Ammon's horn (tissue), 1 donor: ENCODE measurements at regions not wholly inside any gene's neighbourhood (a gene's known extent, or its start where the extent isn't known, plus 50 kb on each side); places are given as distances from the start of the nearest gene placed in this dataset.
A peak's percentile ranks its signal among the peaks of the same experiment; 100 is the strongest.
"Not testable (repeated sequence)": the region's sequence is repeated elsewhere in the genome, so short reads cannot be mapped to it uniquely, and the experiment has no call there.

ENCODE experiments used
- DNase-seq: peaks from one replicate; pipeline ENCODE4 v3.0.0-alpha.2; 2016; ENCODE audit warnings: low spot score

DNA sequence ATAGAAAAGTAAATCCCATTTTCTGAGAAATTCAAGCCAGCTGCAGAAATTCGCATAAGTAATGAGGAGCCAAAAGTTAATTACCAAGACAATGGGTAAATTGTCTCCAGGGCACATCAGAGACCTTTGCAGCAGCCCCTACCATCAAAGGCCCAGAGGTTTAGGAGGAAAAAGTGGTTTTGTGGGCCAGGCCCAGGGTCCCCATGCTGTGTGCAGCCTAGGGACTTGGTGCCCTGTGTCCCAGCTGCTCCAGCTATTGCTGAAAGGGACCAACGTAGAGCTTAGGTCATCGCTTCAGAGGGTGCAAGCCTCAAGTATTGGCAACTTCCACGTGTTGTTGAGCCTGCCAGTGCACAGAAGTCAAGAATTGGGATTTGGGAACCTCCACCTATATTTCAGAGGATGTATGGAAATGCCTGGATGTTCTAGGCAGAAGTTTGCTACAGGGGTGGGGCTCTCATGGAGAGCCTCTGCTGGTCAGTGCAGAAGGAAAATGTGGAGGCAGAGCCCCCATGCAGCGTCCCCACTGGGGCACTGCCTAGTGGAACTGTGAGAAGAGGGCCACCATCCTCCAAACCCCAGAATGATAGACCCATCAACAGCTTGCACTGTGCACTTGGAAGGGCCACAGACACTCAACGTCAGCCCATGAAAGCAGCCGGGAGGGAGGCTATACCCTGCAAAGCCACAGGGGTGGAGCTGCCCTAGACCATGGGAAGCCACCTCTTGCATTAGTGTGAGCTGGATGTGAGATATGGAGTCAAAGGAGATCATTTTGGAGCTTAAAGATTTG, 731.3 kb upstream of the GRAMD2B start:
- not testable (repeated sequence) for DNase-seq

DNA sequence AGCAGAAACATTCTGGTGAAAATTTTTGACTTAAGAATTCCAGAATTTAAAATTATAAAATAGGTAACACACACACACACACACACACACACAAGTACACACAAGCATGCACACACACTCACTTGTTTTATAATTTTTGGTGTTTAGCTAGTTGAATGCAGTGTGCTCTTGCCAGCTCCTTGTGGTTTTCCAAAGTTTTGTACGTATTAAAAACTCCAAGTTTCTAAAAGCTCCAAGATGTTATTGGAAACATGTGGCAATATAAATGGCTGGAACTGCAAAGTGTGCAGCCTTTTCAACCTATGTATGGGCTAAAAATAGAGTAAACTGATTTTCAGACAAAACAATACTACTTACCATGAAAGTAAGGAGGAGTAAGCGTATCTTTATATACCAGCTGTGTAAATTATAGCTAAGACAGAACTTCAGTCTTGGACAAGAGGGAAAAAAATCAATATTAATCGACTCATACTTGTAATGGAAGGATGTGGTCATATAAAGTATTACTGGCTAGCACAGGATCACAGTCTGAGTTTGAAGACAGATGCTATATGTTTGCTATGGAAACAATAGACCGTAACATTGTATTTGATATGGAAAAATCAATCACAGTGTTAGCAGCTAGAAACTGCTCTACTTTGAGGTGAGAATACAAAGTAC, 727.1 kb upstream of the GRAMD2B start:
- no peak for DNase-seq

DNA sequence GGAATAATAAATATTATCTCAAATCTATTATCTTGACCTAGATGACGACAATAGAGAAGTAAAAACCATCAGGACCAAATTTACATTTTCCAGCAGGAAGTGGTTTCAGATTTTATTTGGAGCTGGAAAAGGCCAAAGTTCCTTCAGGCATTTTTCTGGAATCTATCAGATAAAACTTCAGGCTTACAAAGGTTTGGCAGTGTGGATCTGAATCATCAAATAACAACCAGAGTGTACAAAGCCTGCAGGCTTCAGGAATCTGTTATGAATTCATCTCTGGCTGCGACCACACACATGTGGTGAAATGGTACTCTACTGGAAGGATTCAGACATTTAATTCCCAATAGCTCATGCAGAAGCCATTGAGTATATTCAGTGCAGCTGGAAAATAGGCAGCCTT, 726.4 kb upstream of the GRAMD2B start:
- peak; percentile 8 for DNase-seq

DNA sequence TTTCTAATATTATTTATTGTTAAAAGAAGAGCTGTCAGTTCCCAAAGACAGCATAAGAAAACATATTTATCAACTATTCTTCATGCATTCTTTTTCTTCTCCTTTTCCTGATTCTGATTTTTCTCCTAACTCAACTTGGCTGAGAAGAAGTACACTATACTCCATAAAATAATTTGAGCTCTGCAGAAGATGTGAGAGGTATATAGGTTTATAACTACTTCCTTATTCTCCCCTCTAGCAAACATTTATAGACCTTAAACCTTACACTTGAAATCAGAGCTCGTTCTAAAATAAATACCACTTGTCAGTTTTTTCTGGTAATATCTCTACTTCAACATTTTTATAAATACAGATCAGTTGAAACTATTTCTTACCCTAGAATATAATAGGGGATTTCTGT, 724.8 kb upstream of the GRAMD2B start:
- DNase-seq: no peak

DNA sequence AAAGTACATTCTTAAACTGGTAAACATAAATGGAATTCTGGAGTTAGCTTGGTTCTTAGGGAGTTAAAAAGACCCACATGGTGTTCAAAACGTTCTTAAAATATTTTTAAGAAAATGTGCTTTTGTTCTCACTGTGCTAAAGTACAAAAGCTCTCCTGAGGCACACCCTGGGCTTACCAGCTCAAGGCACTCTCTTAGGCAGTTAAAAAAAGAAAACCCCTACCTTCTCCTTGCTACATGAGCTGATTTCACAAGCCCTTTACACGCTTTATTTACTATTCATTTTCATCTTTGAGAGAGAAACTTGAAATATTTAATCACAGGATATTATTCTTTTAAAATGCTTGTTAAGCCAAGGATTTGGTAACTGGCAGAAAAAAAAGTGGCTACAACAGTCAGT, 723.3 kb upstream of the GRAMD2B start:
- DNase-seq: no peak

DNA sequence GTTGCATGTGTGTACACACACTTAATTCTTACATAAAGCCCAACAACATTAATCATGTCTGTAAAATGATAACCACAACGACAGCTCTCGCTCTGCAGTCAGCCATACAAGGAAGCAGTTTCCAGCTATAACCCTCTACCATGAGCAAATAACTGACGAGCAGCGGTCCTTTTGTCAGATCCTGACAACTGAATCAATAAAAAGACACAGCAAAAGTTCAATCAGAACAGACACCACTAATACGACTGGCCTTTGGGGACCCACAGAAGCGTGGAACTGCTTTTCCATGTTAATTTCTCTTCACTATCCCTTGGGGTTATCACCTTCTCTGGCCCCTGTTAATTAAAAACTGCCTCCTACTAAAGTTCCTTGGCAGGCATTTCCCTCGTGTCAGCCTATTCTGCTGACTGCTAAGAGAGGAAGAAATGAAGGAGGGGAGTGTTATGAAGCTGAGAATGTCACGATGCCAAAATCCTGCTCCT, 722.8 kb upstream of the GRAMD2B start:
- no peak for DNase-seq

DNA sequence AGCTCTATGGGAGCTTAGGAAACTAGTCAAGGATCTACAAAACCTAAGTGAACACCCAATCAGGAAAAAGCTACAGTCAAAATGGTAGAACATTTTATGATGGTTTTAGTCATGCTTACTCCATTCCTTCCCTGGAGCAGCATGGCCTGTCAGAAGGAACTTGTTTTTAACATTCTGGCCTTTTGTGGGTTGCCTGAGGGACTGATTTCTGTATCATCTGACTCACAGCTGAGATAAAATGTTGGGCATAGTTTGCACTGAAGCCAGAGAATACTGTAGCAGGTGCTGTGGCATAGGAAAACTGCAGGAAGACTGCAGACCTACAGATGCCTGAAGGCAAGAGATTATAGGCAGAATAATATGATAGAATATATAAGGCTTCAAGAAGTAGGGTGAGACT, 719.6 kb upstream of the GRAMD2B start:
- no peak for DNase-seq

DNA sequence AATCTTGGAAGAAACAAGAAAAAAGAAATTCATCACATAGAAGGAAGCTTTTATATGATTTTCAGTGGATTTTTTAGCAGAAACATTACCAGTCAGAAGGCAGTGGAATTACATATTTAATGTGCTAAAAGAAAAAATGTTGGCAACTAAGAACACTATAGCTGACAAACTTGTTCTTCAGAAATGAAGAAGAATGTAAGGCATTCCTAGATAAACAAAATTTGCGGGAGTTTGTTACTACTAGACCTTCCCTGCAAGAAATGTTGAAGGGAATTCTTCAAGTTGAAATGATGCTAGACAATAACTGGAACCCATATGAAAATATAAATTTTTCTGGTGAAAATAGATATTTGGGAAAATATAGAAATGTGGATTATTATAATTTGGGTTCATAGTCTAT, 718.3 kb upstream of the GRAMD2B start:
- no peak for DNase-seq

DNA sequence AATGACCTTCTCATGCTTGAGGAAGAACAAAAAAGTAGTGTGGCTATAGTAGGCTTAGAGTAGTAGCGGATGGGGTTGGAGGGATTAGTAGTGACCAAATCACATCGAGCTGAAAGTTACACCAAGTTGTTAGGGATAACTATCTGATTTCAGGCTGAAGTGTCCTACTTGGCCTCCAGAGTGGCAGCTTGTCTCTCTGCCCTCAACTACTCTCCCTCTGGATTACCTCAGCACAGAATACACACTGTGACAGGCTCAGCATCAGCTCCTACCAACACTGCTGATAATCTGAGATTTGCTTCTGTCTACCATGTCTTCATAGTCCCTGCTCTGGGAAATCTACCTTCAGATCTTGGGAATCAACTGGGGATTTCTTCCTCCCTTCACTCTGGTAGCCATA, 714.6 kb upstream of the GRAMD2B start:
- DNase-seq: no peak

DNA sequence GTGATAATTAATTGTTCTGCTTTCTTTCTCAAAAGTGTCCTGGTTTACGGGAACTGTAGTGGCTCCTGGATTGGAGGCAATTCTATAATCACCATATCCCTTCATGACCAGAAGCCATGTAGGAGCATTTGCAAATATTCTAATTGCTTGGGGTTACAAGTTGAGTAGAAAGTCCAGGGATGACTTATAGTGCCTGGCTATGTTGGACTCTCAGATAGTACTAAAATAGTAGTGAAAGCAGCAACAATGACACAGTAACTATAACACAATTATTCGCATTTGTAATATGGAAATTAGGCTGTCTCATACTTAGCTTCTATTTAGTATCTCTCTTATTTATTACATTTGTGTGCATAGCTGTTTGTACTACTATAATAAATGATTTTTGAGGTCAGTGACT, 712.5 kb upstream of the GRAMD2B start:
- no peak for DNase-seq

DNA sequence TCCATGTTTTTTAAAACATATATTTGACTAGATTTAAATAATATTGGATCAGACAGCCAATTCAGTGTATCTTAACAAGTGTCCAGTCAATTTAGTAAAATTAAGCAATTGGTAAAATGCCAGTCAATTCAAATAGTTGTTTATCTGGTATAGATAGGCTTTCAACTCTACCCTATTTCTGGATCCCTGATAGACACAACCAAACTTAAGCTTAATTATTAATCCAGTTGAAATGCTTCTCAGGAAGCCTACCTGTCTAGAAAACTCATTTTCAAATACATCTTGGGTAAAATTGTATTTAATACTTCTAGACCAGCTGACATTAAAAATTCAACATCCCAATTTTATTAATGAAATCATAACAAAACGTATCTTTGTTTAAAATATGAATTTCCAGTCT, 710.8 kb upstream of the GRAMD2B start:
- DNase-seq: no peak

DNA sequence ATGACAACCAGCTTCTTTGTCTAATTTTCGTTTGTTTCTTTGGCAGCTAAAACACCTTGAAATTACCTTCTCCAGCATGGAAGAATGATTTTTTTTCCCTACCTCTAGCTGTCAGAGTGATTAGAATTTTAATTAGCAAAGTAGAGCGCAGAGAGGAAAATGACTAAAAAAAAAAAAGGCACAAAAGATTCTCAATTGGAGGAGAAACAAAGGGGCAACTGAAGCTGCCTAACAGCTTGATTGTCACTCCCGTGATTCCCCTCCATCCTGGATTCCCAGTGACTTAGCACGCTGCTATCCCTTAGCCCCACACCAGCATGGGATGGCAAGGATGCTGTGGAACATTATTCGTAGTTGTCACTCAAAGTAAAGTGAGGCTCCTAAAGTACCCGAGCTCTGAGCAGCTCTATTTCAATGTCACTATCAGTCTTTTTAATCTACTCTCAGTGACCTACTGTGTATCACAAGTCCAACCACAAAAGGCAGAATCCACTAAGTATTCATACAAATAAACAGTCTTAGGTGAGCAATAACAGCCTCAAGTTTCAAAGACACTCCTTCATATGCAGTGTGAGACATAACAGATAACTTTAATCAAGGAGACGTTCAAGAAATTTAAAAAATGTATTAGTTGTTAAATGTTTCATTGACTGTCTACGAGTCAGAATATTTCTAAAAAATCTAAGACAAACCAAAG, 710.0 kb upstream of the GRAMD2B start:
- no peak for DNase-seq

DNA sequence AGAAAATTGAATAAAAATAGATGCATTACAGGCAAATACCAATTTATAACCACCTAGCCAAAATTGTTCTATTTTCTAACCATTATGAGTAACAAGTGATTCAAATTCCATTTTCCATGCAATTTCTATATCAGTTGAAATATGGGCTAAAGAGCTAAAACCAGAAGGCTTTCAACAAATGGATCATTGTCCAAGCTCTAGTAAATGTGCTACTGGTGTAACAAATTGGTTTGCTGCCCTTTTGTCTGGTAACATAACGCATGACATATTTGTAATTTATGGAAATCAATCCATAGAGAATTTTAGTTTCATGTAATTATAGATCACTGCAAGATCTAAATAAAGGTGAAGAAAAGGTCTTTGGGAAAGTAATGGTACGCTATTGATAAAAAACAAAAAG, 708.0 kb upstream of the GRAMD2B start:
- no peak for DNase-seq

DNA sequence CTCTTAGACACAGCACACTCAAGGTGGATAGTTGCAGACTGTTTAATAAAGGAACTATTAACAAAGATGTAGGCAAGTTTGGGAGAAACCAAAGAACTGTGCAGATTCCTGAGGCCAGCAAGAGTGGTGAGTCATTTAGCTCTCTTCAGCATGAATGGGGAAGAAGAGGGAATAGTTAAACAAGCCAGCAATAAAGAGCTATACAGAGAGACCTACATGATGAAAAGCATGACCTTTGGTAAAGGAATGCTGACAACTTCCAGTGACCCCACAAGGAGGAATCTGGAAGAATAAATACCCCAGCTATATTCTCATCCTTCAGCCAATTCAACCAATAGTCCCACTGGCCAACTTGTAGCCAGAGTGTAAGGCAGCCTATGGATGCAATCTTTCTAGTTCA, 706.0 kb upstream of the GRAMD2B start:
- DNase-seq: no peak

DNA sequence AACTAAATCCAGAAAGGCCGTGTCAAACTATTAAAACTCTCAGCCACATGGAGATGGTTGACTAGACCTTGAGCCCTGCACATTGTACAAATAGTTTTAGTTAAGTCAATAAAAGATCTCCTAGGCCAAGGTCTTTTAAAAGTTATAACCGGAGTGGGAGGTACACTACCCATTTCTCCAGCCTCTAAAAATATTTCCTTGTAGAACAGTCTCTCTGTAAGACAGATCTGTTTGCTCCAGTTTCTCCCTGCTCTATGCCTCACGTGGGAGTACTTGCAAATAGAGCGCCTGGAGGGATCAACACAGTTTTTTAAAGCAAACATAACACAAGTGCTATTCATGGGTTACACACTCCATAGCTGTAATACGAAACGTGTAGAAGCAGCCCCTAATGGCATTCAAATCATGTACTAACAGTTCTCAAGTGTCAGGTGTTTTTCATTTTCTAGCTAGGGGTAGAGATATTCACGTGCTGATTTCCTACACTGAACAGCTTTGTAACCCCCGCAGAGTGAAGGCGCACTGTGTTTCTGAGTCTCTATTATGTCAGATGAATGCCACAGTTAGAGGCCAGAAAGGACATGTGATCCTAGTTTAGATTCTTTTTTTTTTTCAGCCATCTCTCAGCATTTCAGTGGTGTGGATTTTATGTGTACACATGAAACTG, 703.4 kb upstream of the GRAMD2B start:
- DNase-seq: peak; percentile 50

DNA sequence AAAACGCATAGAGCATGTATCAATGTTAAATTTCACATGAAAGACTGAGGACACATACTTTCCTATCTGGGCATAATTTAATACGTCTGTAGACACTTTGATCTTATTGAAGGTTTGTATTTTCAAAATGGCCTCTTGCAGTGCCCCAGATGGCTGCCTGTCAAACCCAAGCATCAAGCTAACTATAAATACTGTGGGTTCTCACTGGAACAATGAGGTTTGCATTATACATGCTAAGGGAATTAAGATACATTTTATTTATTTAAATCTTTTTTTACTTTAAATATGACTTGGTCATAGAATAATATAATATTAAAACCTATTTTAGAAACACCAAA, 702.9 kb upstream of the GRAMD2B start:
- DNase-seq: no peak

DNA sequence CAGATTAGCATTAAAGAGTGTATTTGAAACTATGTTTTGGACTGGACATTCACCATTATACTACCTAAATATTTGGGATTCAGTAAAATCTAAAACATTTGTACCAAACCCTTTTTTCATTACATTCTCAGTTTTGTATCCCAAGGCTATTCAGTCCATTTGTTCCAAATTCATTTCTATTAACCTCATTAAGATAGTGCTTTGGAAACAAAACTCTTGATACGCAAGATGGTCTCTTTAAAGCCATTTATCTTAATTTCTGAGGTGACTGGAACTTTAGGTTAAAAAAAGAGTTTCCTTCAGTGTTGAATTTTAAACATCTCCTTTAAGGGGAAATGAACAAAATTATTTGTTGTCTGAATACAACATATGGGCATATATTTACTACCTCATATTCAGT, 702.5 kb upstream of the GRAMD2B start:
- no peak for DNase-seq

DNA sequence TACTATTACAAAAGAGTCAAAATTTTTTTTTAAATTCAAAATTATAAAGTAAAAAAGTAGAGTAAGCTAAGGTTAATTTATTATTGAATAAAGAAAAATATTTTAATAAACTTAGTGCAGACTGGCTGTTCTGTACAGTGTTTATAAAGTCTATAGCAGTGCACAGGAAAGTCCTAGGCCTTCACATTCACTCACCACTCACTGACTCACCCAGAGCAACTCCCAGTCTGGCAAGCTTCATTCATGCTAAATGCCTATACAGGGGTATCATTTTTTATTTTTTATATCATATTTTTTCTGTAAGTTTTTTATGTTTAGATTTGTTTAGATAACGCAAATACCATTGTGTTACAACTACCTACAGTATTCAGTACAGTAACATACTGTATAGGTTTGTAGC, 700.7 kb upstream of the GRAMD2B start:
- DNase-seq: no peak

DNA sequence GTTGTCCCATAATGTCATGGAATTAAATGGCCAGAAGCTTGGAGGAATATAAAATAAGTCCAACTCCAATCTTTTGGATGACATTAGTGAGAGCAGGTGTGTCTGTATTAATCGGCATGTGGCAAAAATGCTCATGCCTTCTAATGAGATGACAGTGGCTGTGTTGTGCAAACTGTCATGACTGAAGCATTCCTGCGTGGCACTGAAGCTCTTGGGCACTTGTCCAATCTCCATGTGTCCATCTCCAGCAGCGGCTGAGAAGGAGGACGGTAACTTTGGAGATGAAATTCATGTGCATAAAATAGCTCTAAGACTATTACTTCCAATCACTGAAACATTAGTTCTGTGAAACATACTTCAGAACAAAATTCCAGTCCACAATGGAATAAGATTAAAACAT, 697.5 kb upstream of the GRAMD2B start:
- peak; percentile 32 for DNase-seq

DNA sequence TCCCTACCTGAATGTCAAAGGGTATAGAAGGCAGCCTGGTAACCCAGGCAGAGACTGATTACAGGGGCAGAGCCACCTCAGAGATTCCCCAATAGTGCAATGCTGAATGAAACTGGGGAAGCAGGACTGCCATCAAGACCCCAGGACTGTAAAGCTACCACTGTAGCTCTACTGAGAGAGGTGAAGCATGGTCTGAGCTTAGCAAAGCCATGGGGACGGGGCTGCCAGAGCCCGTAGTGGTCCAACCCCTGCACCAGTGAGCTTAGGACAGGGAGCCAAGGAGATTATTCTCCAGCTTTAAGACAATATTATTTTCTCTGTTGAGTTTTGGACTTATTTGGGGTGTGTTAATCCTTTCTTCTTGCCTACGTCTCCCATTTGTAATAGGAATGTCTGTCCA, 679.3 kb upstream of the GRAMD2B start:
- DNase-seq: no peak

DNA sequence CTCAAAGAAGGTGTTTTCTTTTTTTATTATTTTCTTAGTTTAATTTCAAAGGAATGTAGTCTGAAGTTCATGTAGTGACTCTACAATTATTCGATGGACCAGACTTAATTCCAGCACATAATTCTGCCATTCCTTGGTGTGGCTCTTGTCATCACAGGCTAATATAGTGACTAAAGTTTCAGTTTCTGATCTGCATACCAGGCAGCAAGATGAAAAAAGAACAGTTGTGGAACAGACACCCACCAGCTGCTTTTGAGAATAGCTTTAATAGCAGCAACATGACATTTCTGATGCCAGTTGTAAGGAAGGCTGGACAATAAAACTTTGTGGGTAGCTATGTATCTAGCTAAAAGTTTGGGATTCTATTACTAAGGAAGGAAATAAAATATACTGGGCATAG, 676.3 kb upstream of the GRAMD2B start:
- no peak for DNase-seq

DNA sequence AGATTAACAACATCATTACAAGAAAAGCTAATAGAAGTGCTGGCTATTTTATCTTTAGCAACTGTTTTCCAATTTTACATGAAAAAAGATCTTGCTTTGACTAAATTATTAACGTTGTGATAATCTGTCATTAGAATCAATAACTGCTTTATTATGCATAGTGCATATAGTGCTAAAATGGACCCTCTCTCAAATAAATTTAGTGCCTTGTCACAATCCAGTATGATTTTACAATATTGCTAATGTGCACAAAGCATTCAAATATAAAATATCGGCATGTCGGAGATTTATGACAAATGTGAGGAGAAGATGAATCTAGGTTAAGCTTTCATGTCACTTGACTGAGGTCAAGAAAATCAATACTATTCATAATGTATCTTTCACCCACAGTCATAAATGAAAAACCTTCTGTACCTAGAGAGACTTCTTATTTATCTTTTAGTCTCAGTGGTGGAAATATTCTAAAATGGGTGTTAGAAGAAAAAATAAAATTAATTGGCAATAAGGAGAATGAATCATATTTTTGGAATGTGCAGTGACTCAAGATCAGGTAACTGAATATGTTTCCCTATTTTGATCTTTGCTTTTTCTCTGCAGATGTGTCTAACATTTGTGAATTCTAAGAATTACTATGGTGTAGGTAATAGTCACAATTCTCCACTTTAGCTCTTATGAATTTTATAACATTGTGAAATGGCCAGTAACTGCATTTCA, 672.9 kb upstream of the GRAMD2B start:
- DNase-seq: no peak
